GM21576 (cell line): ENCODE measurements at regions not wholly inside any gene's neighbourhood (a gene's known extent, or its start where the extent isn't known, plus 50 kb on each side); places are given as distances from the start of the nearest gene placed in this dataset.

ENCODE experiments used
- ATAC-seq: cut with Tn5 transposase; IDR thresholded peaks from one replicate; pipeline ENCODE4 v1.9.1; 2021; ENCODE audit warnings: mild to moderate bottlenecking, moderate library complexity; ENCODE audit not compliant: unreplicated experiment

DNA sequence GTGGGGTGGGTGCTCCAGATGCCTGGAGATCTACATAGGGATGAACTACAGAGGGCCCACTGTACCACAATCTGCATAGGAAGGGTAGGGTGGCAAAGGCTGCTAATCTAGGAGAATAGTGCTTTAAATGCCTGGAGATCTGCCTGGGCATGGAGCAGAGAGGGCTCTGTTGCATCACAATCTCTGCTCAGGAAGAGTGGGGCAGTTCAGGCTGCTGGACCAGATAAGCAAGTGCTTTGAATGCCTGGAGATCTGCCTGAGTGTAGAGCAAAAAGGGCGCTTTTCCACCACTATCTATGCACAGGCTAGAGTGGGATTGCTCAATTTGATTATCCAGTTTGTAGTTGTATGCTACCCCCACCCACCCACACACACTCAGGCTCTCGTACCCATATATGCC, 886.3 kb upstream of the SEL1L start:
- ATAC-seq, result no peak

DNA sequence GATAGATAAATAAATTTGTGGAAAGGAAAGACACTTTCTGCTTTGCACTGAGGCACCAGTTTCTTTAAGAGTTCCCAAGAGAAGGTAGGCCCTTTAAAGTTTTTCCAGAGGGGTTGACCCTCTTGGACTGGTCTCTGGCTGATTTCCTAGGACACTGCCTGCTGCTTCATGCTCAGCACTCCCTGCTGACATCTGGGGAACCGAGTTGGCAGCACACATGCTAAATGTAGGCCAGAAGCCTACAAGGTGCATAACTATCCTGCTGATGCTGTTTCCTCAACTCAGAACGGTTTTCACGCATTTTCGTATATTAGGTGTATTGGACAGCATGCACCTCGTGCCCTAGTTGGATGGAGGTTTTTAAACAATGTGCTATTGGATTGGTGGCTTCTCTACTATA, 887.2 kb upstream of the SEL1L start:
- ATAC-seq, result no peak

DNA sequence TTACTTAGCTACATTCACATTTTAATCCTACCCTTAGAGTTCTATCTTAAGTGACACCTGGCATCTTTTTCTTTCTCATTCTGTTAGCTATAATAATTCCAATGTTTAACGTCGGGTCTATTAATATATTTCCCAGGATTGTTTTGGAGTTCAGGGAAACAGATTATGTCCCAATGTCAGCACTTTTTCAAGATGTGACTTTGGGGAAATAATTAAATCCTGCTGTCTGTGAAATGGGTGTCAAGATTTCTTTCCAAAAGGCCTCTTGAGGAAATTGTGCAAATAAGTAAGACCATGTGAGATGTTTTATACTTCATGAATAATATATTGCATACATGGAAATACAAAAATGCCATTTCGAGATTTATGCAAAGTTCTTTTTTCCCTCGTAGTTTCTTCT, 887.6 kb upstream of the SEL1L start:
- ATAC-seq, result no peak

DNA sequence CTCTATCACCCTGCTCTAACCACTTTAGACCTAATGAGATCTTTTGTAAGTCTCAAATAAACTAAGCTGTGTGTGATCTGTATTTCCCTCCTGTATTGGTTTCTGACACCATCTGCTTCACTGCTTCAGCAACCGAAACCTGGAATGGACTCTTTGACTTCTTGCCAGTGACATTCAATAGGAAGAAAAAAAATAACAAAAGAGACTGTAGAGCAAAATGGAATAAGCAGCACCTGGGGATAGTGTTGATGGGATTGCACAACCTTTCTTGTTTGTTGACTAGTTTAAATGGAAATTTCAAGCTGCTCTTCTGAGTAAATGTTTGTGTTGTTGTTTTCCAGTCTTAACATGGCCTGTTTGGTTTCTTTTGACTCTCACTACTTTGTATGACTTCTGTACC, 888.6 kb upstream of the SEL1L start:
- ATAC-seq, result no peak

DNA sequence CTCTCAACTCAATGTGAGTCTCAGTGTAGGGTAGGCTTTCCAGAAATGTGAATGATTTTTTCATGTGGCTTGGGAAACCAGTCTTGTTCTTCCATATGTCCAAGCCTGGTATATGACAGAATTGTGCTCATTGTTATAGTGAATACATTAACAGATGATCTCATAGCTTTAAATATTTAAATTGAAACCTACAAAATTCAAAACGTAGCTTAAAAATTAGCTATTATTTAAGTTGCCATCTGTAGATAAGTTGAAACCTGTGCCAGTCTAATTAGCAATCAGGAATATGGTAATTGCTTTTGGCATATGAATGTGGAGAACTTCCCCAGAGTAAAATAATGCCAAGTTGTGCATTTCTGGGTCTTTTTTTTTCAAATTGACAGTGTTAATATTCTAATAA, 891.6 kb upstream of the SEL1L start:
- ATAC-seq, result no peak

DNA sequence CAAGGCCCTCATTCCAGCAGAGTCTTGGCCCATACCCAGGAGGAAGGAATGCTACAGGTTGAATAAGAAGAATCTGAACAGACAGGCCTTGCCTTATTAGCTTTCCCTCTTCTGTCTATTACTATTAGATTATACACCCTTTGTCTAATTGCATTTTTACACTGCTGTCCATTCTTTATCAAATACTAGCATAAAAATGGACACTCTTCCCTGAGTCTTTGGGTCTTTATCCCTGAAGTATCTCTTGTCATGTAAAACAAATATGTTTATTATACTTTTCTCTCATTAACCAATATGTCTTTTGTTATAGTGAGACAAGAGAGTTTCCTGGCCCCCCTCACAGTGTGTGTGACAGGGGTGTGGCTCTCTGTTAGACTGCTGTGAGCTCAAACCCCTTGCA, 897.4 kb upstream of the SEL1L start:
- ATAC-seq, result no peak

DNA sequence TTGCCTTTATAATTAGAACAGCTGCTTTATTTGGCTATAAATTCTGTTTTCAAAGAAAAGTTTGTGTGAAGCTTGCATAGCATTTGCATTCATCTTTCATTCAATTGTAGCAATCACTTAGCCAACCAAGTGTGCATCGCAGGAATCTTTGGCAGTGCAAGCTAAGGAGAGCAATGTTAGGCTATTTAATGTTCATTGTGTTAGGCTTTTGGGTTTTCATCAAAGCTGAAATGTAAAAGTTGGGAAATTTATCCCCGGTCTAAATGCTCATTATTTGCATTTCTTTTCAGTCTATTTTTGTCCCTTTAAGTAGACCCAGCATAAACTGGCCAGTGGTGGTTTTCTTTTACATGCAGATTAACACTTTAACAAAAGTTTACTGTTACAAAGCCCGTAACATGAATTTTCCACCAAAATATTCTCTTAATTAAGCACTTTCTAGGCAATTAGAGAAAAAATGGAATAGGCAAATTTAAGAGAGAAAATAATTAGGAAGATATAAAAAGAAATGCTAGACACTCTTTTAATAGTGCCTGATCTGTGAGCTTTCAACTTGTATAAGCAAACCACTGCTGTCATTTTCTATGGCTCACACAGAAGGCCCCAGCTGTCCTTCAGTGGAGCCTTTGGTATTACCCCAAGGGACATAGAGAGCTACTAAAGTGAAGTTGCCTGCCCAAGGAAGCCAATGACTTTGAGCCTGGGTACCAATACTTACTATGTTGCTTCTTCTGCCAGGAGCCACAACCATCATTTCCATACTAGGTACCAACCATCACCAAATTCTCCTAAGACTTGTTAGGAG, 898.9 kb upstream of the SEL1L start:
- ATAC-seq, result no peak

DNA sequence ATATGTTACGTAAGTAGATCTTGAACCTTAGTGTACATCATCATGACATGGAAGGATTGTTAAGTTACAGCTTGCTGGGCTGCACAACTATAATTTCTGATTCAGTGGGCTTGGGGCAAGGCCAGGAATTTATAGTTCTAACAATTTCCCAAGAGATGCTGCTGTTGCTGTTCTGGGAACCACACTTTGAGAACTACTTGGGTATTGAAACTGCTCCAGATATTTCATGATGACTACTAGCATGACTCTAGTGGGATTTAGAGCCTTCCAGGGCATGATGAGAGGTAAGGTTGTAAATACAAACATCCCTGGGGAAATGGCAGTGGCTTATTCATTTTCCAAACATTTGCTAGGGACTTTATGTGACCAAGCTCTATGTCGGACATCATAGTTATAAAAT, 904.8 kb upstream of the SEL1L start:
- no peak for ATAC-seq

DNA sequence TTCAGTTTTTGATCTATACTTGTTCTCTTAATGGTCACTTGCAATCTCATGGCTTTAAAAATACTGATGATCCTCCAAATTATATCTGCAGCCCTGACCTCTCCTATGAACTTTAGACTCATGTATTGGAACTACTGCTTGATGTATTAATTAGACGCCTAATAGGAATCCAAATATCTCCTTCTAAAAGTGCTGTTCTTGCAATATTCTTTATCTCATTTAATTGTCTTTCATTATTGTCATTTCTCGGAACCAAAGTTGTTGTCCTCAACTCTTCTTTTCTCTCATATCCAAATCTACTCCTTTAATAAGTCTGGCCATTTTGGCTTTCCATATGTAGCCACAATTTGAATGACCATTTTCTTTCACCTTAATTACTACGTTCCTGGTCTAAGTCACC, 907.6 kb upstream of the SEL1L start:
- ATAC-seq, result no peak

DNA sequence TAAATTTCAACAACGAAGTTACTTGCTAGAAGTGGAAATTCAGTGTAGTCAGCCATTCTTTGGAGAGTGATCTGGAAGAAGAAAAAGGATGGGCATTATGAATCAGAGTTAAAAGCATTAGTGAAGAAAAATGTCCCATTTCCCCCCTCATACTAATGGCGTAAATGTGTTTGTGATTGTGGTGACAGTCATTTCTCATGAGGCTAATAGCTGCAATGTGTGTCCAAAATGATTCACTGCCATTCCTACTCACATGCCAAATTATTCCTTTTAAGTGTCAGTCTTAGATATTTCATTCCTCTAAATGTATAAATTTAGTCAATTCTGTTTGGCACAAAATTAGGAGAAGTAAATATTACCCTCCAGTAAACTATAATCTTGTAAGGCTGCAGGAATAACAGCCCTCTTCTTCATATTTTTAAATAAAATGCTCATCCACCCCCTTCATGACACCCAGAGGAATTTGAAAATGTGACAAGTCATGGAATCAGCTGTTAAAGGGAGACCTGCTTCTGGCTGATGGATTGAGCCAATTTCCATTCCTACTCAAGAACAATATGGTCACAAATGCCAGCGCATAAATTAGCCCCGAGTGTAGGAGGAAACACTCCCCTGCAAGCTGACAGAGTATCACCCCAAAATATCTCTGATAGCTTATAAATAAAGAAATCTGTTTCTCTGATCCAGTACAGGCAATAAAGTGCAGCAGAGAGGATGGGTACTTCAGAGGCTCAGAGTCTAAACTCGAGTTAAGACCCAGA, 912.3 kb upstream of the SEL1L start:
- ATAC-seq, result no peak

DNA sequence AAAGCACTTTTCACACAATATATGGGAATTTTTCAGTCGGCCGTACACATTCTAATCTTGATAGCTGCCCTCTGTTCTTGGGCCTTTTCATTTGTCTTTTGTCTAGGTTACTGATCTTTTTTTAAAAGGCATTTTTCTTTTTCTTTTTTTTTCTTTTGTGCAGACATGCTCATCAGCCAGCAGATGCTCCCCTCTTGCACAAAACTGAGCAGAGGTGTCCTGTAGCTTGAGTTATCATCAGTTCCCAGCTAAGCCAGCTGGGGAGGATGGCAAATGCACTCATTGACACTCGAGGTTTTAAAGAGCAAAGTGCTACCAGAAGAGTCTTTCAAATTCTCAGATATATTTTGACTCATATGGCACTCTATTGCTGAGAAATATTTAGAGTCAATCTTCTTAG, 913.9 kb upstream of the SEL1L start:
- no peak for ATAC-seq

DNA sequence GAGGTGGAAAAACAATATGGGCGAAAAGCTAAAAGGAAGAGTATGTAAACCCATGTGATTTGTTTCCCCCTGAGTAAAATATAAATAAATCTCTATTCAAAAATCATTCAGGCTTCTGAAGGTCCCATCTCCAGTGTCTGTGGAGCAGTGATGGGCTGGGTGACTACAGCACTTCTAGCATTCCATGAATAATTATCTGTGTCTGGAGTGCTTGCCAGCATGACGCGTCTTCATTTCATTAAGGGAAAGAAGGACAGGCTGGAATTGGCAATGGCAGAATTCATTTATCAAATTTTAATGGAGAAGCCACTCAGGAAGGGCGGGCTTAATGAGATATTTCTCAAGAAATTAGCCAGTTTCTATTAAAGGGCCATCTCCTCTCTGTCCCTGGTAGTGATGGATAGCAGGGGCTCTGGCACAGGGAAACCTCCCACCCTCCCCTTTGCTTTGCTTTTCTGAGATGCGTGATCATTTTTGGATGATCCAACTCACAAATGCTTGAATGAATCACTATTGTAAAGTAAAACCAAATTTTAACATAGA, 916.3 kb upstream of the SEL1L start:
- ATAC-seq, result no peak

DNA sequence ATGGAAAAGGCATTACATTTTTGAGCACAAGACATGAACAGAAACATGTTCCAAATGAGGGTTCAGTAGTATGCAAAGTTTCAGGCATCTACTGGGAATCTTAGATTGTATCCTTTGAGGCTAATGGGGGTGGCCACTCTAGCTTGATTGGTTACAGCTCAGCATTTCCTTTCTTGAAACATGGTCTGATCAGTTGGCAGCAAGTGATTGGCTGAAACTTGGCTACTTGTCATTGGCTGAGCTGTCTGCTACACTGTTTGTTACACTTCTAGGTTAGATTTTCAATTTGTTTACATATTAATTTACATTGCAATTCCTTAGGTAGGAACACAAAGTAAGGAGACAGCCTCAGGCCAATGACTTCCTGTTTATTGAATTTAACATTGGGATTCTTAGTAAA, 918.0 kb upstream of the SEL1L start:
- no peak for ATAC-seq

DNA sequence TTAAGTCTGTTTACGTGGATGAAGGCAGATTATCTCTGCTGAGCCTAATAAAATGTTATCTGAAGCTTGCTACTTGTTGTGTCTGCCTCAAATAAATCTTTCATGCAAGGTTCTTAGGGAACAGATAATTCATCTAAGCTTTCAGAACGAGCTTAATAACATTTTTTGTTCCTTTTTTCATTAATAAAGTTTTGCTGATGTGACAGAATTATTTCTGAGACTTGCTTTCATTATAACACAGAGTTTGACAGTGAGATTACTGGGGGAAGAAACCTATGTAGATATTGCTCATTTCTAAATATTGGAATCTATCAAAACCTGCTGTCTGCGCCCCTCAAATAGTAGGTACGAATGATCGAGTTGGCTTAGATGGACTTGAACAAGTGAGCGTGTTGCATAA, 948.7 kb upstream of the SEL1L start:
- no peak for ATAC-seq

DNA sequence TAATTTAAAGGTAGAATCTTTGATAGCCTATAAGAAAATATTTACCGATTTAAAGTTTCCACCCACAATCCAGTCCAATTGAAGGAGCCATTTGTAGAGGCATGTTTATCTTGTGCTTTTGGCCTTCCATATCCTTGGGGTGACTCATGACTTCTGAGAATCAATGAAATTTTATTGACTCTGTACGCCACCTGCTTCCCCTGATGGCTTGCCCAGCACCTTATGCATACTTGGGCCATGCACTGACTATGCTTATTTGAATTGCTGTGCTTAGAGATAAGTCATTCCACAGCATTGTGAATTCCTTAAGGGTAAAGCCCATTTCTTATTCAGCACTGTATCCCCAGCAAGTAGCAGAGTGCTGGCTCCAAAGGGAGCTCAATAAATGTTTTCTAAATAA, 954.8 kb upstream of the SEL1L start:
- no peak for ATAC-seq

DNA sequence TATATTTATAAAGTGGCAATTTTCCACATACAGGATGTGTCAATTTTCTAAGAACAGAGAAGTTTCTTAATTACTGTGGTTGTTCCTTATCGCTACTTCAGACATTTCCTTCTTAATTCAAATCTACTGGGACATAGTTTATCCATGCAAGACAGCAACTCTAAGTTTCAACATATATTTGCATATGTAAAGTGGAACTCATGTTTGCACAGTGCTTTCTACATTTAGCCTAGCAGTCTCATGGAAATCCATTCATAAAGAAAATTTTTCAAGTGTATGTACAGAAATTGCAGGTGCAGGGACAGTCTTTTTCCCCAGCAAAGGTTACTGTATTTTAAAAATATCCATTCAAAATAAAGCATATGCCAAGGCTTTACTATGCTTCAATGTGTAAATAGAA, 956.7 kb upstream of the SEL1L start:
- ATAC-seq, result no peak

DNA sequence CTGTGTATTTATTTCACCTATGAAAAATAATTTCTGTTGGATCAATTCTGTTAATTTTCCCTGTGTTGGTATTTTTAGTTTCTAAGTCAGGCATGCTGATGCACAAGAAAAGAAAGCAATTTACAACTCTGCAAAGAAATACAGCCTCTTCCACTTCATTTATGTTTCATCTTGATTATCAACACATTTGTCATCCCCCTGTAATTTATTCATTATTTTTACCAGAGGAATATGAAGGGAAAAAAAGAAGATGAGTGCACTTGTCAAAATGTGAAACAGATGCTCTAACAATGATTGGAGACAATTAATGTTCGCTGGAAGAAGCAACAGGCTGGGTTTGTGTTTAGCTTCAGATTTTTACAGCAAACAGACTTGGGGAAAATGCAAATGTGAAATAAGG, 958.5 kb upstream of the SEL1L start:
- ATAC-seq, result no peak

DNA sequence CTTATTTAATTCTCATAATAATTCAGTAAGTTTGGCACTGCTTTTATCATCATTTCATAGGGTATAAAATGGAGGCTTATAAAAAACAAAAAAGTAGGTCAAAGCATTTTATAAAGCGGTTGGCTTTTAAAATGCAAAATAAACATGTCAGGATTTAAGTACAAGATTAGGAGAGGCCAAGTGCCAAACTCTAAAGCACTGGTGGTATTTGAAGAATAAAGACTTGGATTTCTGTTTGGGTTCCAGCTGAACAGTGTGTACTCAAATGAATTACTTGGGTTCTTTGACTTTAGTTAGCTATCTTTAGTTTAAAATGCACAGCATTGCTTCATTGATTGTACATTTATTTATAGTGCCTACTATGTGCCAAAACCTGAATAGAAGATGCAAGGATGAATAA, 966.6 kb upstream of the SEL1L start:
- no peak for ATAC-seq

DNA sequence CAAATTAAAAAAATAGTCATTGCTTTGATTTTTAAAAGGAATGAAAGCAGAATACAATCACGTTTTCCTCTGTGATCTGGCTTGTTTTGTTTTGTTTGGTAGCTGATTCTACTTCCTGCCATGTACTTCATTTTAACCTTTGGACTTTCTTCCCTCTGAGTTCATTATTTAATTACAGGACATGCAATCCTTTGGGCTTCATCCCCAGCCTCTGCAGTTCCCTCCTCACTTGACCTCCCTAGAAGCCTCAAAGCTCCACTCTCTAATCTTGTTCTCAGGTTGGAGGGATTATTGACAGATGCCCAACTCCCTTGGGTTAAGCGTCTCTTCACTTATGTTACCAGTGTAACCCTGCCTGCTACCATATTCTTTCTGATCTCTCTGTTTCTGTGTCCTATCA, 967.9 kb upstream of the SEL1L start:
- ATAC-seq, result no peak

DNA sequence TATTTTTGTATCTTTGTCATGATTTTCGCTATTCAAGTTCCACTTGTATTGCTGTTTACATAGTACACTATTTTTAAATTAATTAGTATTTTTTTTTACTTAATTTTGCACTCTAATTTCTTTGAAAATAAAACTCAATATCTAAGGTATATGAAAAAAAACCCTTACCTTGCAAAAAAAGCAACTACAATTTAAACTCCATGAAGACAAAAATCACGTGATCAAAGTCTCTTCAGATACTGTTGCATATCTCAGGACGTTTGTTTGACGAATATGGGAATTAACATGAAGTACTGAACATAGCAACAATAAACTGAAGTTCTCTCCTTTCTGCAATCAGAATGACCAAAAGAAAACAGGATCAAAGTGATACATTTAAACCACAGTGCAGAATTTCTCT, 968.4 kb upstream of the SEL1L start:
- ATAC-seq, result no peak

DNA sequence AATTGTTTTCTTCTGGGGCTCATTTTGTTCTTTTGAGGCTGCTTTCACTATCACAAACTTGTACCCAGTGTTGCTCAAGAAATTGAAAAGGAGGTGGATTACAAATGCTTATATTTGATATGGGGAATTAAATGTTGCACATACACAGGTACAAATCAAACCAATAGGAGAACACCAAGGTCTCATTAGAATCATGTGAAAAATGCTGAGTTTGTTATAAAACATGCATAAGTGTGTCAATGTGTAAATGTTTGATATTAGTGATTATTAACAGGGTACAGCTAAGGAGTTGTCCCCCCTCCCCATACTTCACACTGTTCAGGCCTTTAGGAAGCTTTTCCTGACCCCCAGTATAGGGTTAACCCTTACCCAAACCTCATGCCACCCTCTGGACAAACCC, 971.2 kb upstream of the SEL1L start:
- ATAC-seq, result no peak

DNA sequence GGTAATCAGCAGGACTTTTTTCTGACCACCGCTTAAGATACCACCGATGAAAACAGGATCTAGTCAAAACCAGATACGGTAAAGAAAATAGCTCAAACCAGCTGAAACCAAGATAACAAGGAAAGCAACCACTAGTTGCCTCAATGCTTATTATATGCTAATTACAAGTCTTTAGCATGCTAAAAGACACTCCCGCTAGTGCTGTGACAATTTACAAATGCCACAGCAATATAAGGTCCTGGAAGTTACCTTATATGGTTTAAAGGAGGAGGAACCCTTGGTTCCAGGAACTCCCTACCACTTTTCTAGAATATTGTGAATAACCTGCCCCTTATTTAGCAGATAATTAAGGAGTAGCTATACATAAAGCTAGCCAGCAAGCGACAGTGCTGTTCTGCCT, 976.4 kb upstream of the SEL1L start:
- ATAC-seq, result no peak
